MG63 (cell line): ENCODE measurements at regions not wholly inside any gene's neighbourhood (a gene's known extent, or its start where the extent isn't known, plus 50 kb on each side); places are given as distances from the start of the nearest gene placed in this dataset.

Experiments
- DNase-seq: peaks from one replicate; pipeline ENCODE4 v3.0.0-alpha.2; 2020
- H3K27me3 ChIP-seq: fragments of 250-450 bp; sonication (Bioruptor Pico); 2 replicates; pipeline ENCODE4 v1.5.1; 2020; ENCODE audit warnings: mild to moderate bottlenecking, moderate library complexity
- H3K36me3 ChIP-seq: fragments of 250-450 bp; sonication (Bioruptor Pico); 2 replicates; pipeline ENCODE4 v1.5.1; 2020; ENCODE audit warnings: mild to moderate bottlenecking, moderate library complexity
- H3K4me3 ChIP-seq: fragments of 250-450 bp; sonication (Bioruptor Pico); 2 replicates; pipeline ENCODE4 v1.5.1; 2020; ENCODE audit warnings: mild to moderate bottlenecking, moderate library complexity
- H3K9me3 ChIP-seq: fragments of 250-450 bp; sonication (Bioruptor Pico); 2 replicates; pipeline ENCODE4 v1.5.1; 2020; ENCODE audit warnings: mild to moderate bottlenecking, moderate library complexity

GRCh38 chr2:234334151-234334550 is 162.7 kb downstream of the ARL4C start:
- no peak for DNase-seq
- H3K9me3 ChIP-seq: no peaks in the 10 kb centered on the region
- no peak overlapping the region for H3K4me3 ChIP-seq
- no peaks in the 10 kb centered on the region for H3K36me3 ChIP-seq
- no peaks in the 10 kb centered on the region for H3K27me3 ChIP-seq

GRCh38 chr2:234333168-234334130 is 163.4 kb downstream of the ARL4C start:
- Histone ChIP-seq H3K9me3 (no peaks in the 10 kb centered on the region), H3K27me3 (no peaks in the 10 kb centered on the region), H3K36me3 (no peaks in the 10 kb centered on the region), H3K4me3 (no peak overlapping the region)
- DNase-seq: no peak

GRCh38 chr2:234331966-234332365 is 164.9 kb downstream of the ARL4C start:
- Histone ChIP-seq H3K27me3 (no peaks in the 10 kb centered on the region), H3K9me3 (no peaks in the 10 kb centered on the region), H3K36me3 (no peaks in the 10 kb centered on the region), H3K4me3 (no peak overlapping the region)
- no peak for DNase-seq

- Histone ChIP-seq H3K36me3 (no peaks in the 10 kb centered on the region), H3K4me3 (no peak overlapping the region), H3K27me3 (no peaks in the 10 kb centered on the region), H3K9me3 (no peaks in the 10 kb centered on the region)
- DNase-seq: no peak
Observed at GRCh38 chr2:234331566-234331965, 165.3 kb downstream of the ARL4C start.

GRCh38 chr2:234330902-234331301 is 166.0 kb downstream of the ARL4C start:
- Histone ChIP-seq H3K4me3 (no peak overlapping the region), H3K36me3 (no peaks in the 10 kb centered on the region), H3K9me3 (no peaks in the 10 kb centered on the region; the same call in 1 of the 2 replicates), H3K27me3 (no peaks in the 10 kb centered on the region)
- DNase-seq: no peak

GRCh38 chr2:234329202-234329960 is 167.5 kb downstream of the ARL4C start:
- peaks cover 4% of the 10 kb centered on the region; the same call in 1 of the 2 replicates for H3K9me3 ChIP-seq
- no peak overlapping the region for H3K4me3 ChIP-seq
- no peaks in the 10 kb centered on the region for H3K36me3 ChIP-seq
- no peak for DNase-seq
- no peaks in the 10 kb centered on the region for H3K27me3 ChIP-seq

GRCh38 chr2:234328444-234328990 is 168.4 kb downstream of the ARL4C start:
- H3K36me3 ChIP-seq: no peaks in the 10 kb centered on the region
- no peak overlapping the region for H3K4me3 ChIP-seq
- no peaks in the 10 kb centered on the region for H3K27me3 ChIP-seq
- peaks cover 4% of the 10 kb centered on the region; the same call in 1 of the 2 replicates for H3K9me3 ChIP-seq
- DNase-seq: no peak

- no peak overlapping the region for H3K4me3 ChIP-seq
- H3K36me3 ChIP-seq: no peaks in the 10 kb centered on the region
- peaks cover 4% of the 10 kb centered on the region; the same call in 1 of the 2 replicates for H3K9me3 ChIP-seq
- DNase-seq: no peak
- H3K27me3 ChIP-seq: no peaks in the 10 kb centered on the region
Observed at GRCh38 chr2:234326694-234327093, 170.2 kb downstream of the ARL4C start.

GRCh38 chr2:234324116-234324515 is 172.8 kb downstream of the ARL4C start:
- Histone ChIP-seq H3K4me3 (no peak overlapping the region), H3K27me3 (no peaks in the 10 kb centered on the region), H3K9me3 (peaks cover 4% of the 10 kb centered on the region; the same call in 1 of the 2 replicates), H3K36me3 (no peaks in the 10 kb centered on the region)
- no peak for DNase-seq

- no peaks in the 10 kb centered on the region for H3K36me3 ChIP-seq
- peaks cover 4% of the 10 kb centered on the region; the same call in 1 of the 2 replicates for H3K9me3 ChIP-seq
- DNase-seq: no peak
- no peaks in the 10 kb centered on the region for H3K27me3 ChIP-seq
- no peak overlapping the region for H3K4me3 ChIP-seq
Observed at GRCh38 chr2:234322766-234323465, 174.0 kb downstream of the ARL4C start.

- H3K27me3 ChIP-seq: no peaks in the 10 kb centered on the region
Observed at GRCh38 chr2:234320066-234320465, 176.8 kb downstream of the ARL4C start.

GRCh38 chr2:234318361-234318760 is 178.5 kb downstream of the ARL4C start:
- Histone ChIP-seq H3K9me3 (no peaks in the 10 kb centered on the region), H3K36me3 (no peaks in the 10 kb centered on the region), H3K4me3 (no peak overlapping the region), H3K27me3 (no peaks in the 10 kb centered on the region)
- DNase-seq: peak; percentile 13

More at GRCh38 chr2:234320066-234320465, 176.8 kb downstream of the ARL4C start:
- Histone ChIP-seq H3K4me3 (no peak overlapping the region), H3K36me3 (no peaks in the 10 kb centered on the region), H3K9me3 (no peaks in the 10 kb centered on the region)
- DNase-seq: no peak

GRCh38 chr2:234313558-234313957 is 183.3 kb downstream of the ARL4C start:
- DNase-seq: no peak
- Histone ChIP-seq H3K9me3 (no peaks in the 10 kb centered on the region), H3K36me3 (no peaks in the 10 kb centered on the region), H3K4me3 (no peak overlapping the region), H3K27me3 (no peaks in the 10 kb centered on the region)

GRCh38 chr2:234310166-234310565 is 186.7 kb downstream of the ARL4C start:
- no peaks in the 10 kb centered on the region for H3K36me3 ChIP-seq
- no peaks in the 10 kb centered on the region; the same call in 1 of the 2 replicates for H3K9me3 ChIP-seq
- H3K4me3 ChIP-seq: no peak overlapping the region
- DNase-seq: no peak
- no peaks in the 10 kb centered on the region for H3K27me3 ChIP-seq

- H3K27me3 ChIP-seq: no peaks in the 10 kb centered on the region
- no peaks in the 10 kb centered on the region; the same call in 1 of the 2 replicates for H3K9me3 ChIP-seq
- no peaks in the 10 kb centered on the region for H3K36me3 ChIP-seq
- H3K4me3 ChIP-seq: no peak overlapping the region
- no peak for DNase-seq
Observed at GRCh38 chr2:234309431-234309830, 187.4 kb downstream of the ARL4C start.

GRCh38 chr2:234308813-234309195 is 188.1 kb downstream of the ARL4C start:
- Histone ChIP-seq H3K4me3 (no peak overlapping the region), H3K27me3 (no peaks in the 10 kb centered on the region), H3K36me3 (no peaks in the 10 kb centered on the region), H3K9me3 (no peaks in the 10 kb centered on the region; the same call in 1 of the 2 replicates)
- peak; percentile 85 for DNase-seq
